Chondrocyte (in vitro differentiated cells): ENCODE measurements at regions not wholly inside any gene's neighbourhood (a gene's known extent, or its start where the extent isn't known, plus 50 kb on each side); places are given as distances from the start of the nearest gene placed in this dataset.

ENCODE experiments used
- DNase-seq: peaks from one replicate; pipeline ENCODE4 v3.0.0; 2021; ENCODE audit warnings: mixed read lengths, low spot score
- H3K27ac Mint-ChIP-seq: one replicate; pipeline ENCODE4 v1.8.0; 2021; ENCODE audit warnings: mild to moderate bottlenecking, moderate library complexity, mixed read lengths; ENCODE audit not compliant: unreplicated experiment
- H3K27me3 Mint-ChIP-seq: 2 replicates; pipeline ENCODE4 v1.8.0; 2021; ENCODE audit warnings: low read depth, mixed read lengths
- H3K36me3 Mint-ChIP-seq: 2 replicates; pipeline ENCODE4 v1.8.0; 2021; ENCODE audit warnings: low read depth, mixed read lengths
- H3K4me1 Mint-ChIP-seq: 2 replicates; pipeline ENCODE4 v1.8.0; 2021; ENCODE audit warnings: low read depth, mild to moderate bottlenecking, mixed read lengths
- H3K4me3 Mint-ChIP-seq: one replicate; pipeline ENCODE4 v1.8.0; 2021; ENCODE audit warnings: mild to moderate bottlenecking, moderate library complexity, mixed read lengths; ENCODE audit not compliant: unreplicated experiment
- H3K9me3 Mint-ChIP-seq: 2 replicates; pipeline ENCODE4 v1.8.0; 2021; ENCODE audit warnings: low read depth, mixed read lengths
- CTCF ChIP-seq: fragments of 200-600 bp; sonication (generic); IDR thresholded peaks from 2 replicates; pipeline ENCODE4 v1.5.0; 2021; ENCODE audit warnings: antibody characterized with exemption, mild to moderate bottlenecking, moderate library complexity

GRCh38 chr16:61261315-61261714, 774.9 kb downstream of the CDH8 start:
- no peak overlapping the region for H3K27ac Mint-ChIP-seq
- H3K36me3 Mint-ChIP-seq = no peaks in the 10 kb centered on the region
- H3K4me3 Mint-ChIP-seq = no peak overlapping the region
- no peak for DNase-seq
- peaks cover 1% of the 10 kb centered on the region for H3K27me3 Mint-ChIP-seq
- H3K4me1 Mint-ChIP-seq = no peaks in the 10 kb centered on the region
- no peaks in the 10 kb centered on the region for H3K9me3 Mint-ChIP-seq
- TF ChIP-seq CTCF = no peak

- Mint-ChIP-seq H3K4me1 (no peaks in the 10 kb centered on the region), H3K27me3 (peaks cover 12% of the 10 kb centered on the region), H3K9me3 (no peaks in the 10 kb centered on the region), H3K36me3 (no peaks in the 10 kb centered on the region), H3K4me3 (no peak overlapping the region), H3K27ac (no peak overlapping the region)
- TF ChIP-seq CTCF = no peak
- DNase-seq = no peak
These were observed 789.6 kb downstream of the CDH8 start for GRCh38 chr16:61246592-61246991.

GRCh38 chr16:61243954-61244353, 792.3 kb downstream of the CDH8 start:
- no peak overlapping the region for H3K27ac Mint-ChIP-seq
- H3K9me3 Mint-ChIP-seq = no peaks in the 10 kb centered on the region
- no peaks in the 10 kb centered on the region for H3K36me3 Mint-ChIP-seq
- no peak for DNase-seq
- H3K27me3 Mint-ChIP-seq = peaks cover 7% of the 10 kb centered on the region
- H3K4me1 Mint-ChIP-seq = no peaks in the 10 kb centered on the region
- no peak for TF ChIP-seq CTCF
- H3K4me3 Mint-ChIP-seq = no peak overlapping the region

GRCh38 chr16:61237884-61238485, 798.3 kb downstream of the CDH8 start:
- Mint-ChIP-seq H3K4me3 (no peak overlapping the region), H3K9me3 (no peaks in the 10 kb centered on the region), H3K36me3 (no peaks in the 10 kb centered on the region), H3K27me3 (peaks cover 4% of the 10 kb centered on the region), H3K4me1 (no peaks in the 10 kb centered on the region), H3K27ac (no peak overlapping the region)
- no peak for DNase-seq
- no peak for TF ChIP-seq CTCF

- Mint-ChIP-seq H3K27ac (no peak overlapping the region), H3K4me3 (no peak overlapping the region), H3K27me3 (peaks cover 8% of the 10 kb centered on the region), H3K36me3 (no peaks in the 10 kb centered on the region), H3K9me3 (no peaks in the 10 kb centered on the region), H3K4me1 (no peaks in the 10 kb centered on the region)
- DNase-seq = no peak
- TF ChIP-seq CTCF = no peak
These were observed 802.5 kb downstream of the CDH8 start for GRCh38 chr16:61233713-61234112.
